ENCODE measurements at regions not wholly inside any gene's neighbourhood (a gene's known extent, or its start where the extent isn't known, plus 50 kb on each side); places are given as distances from the start of the nearest gene placed in this dataset.

GRCh38 chr3:24765399-24765798, 270.7 kb upstream of the THRB start:
- Histone ChIP-seq H4K20me1 (replicated peaks; ENCODE audit: control insufficient read depth, insufficient read depth, low read length) (no peaks in the 10 kb centered on the region), H3K4me3 (no peak overlapping the region), H3K9me1 (ENCODE audit: control insufficient read depth, insufficient read depth, low read length) (no peaks in the 10 kb centered on the region), H3K36me3 (ENCODE audit: control insufficient read depth, insufficient read depth, low read length) (no peaks in the 10 kb centered on the region), H3K27me3 (ENCODE audit: control insufficient read depth in 2 of 2, insufficient read depth in 2 of 2, low read length in 2 of 2) (no peaks in the 10 kb centered on the region), H2AFZ (ENCODE audit: low read depth, low read length) (no peak overlapping the region), H3K4me2 (ENCODE audit: insufficient read depth, low read length) (no peak overlapping the region), H3K79me2 (ENCODE audit: control insufficient read depth, insufficient read depth, low read length) (no peaks in the 10 kb centered on the region), H3K4me1 (replicated peaks in 1 of 2; ENCODE audit: control insufficient read depth in 2 of 2, insufficient read depth in 2 of 2, low read length in 2 of 2) (no peaks in the 10 kb centered on the region), H3K27ac (ENCODE audit: extremely low read depth, low read depth, low read length) (no peak overlapping the region), H3K9me3 (replicated peaks; ENCODE audit: control insufficient read depth, insufficient read depth, low read depth, low read length) (no peaks in the 10 kb centered on the region), H3K9ac (ENCODE audit: insufficient read depth in 1 of 2, low read depth in 2 of 2, low read length in 2 of 2) (no peak overlapping the region)
- ChIA-PET CTCF (ENCODE audit: low intra/inter-chr PET ratio) (no interaction called here), POLR2A (interaction anchor here (0.7 kb wide), 1 partner anchor 1120 kb away, joined by 3 read pairs; no protein-coding TSS in a partner anchor)
- BruUV-seq (replicated peaks), result no TSS peak
- DNase-seq (ENCODE audit: extremely low read depth in 1 of 4, low spot score in 3 of 4), result no peak
- no peak for ATAC-seq
- TF ChIP-seq PHTF2 (CRISPR knock-in tag; IDR thresholded peaks at IDR 0.05) (no peak), SRSF9 (IDR thresholded peaks at IDR 0.05; ENCODE audit: borderline replicate concordance, low read depth, low read length) (no peak), ZNF830 (CRISPR knock-in tag; IDR thresholded peaks at IDR 0.05) (no peak), HOXB6 (CRISPR knock-in tag; IDR thresholded peaks at IDR 0.05; ENCODE audit: borderline replicate concordance) (no peak), ZBTB9 (CRISPR knock-in tag; IDR thresholded peaks at IDR 0.05) (no peak), KLF1 (tag; IDR thresholded peaks at IDR 0.05) (no peak), HIVEP1 (CRISPR knock-in tag; IDR thresholded peaks at IDR 0.05) (no peak), IRF9 (tag; IDR thresholded peaks at IDR 0.05) (no peak), ERF (CRISPR knock-in tag; IDR thresholded peaks at IDR 0.05) (no peak), CGGBP1 (CRISPR knock-in tag; IDR thresholded peaks at IDR 0.05) (no peak), NR3C1 (CRISPR knock-in tag; IDR thresholded peaks at IDR 0.05) (no peak), CUX1 (CRISPR knock-in tag; IDR thresholded peaks at IDR 0.05) (no peak), ZFP30 (CRISPR knock-in tag; IDR thresholded peaks at IDR 0.05; ENCODE audit: borderline replicate concordance) (no peak)
- FAIRE-seq, result no peak
- intact Hi-C loops (cut with micrococcal nuclease), result no loop called here
- in situ Hi-C loops (cut with MboI), result no loop called here

All from K562 (cell line).